Mesothelial cell of epicardium (in vitro differentiated cells): ENCODE measurements at regions not wholly inside any gene's neighbourhood (a gene's known extent, or its start where the extent isn't known, plus 50 kb on each side); places are given as distances from the start of the nearest gene placed in this dataset.

Experiments used
- DNase-seq, 2 experiments: peaks; one replicate each; pipeline ENCODE4 v3.0.0; 2021; ENCODE audit warnings: low spot score in 2 of 2; ENCODE audit not compliant: unreplicated experiment in 2 of 2
- H3K27ac Mint-ChIP-seq: 2 replicates; pipeline ENCODE4 v1.8.0; 2021; ENCODE audit warnings: mixed read lengths
- H3K27me3 Mint-ChIP-seq: 2 replicates; pipeline ENCODE4 v1.8.0; 2021; ENCODE audit warnings: low read depth, mixed read lengths
- H3K36me3 Mint-ChIP-seq: 2 replicates; pipeline ENCODE4 v1.8.0; 2021; ENCODE audit warnings: mixed read lengths
- H3K4me1 Mint-ChIP-seq: 2 replicates; pipeline ENCODE4 v1.8.0; 2021; ENCODE audit warnings: mixed read lengths
- H3K4me3 Mint-ChIP-seq: 2 replicates; pipeline ENCODE4 v1.8.0; 2021; ENCODE audit warnings: mild to moderate bottlenecking, moderate library complexity, mixed read lengths
- H3K9me3 Mint-ChIP-seq: 2 replicates; pipeline ENCODE4 v1.8.0; 2021; ENCODE audit warnings: mixed read lengths
- TF ChIP-seq, protein P1 (sequence below): fragments of 200-600 bp; sonication (generic); IDR thresholded peaks from one replicate; pipeline ENCODE4 v1.5.0; 2021; ENCODE audit warnings: antibody characterized with exemption; ENCODE audit not compliant: unreplicated experiment

DNA sequence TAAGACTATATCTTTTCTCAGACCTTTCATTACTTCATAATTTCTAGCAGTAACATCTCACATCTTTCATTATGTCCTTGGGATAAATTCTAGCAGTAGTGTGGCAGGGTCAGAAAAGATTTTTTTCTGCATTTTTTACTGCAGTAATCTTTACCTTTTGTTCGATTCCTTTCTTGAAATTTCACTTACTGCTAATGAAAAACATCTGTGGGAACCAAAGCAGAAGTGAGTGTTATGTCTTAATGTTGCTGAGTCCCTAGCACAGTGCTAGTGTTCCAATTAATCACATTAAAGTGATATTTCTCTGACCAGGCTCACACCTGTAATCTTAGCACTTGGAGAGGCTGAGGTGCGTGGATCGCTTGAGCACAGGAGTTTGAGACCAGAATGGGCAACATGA is 123.6 kb downstream of the EHF start:
- H3K27ac Mint-ChIP-seq, result no peak overlapping the region
- no peak overlapping the region for H3K4me3 Mint-ChIP-seq
- TF ChIP-seq, protein P1, sequence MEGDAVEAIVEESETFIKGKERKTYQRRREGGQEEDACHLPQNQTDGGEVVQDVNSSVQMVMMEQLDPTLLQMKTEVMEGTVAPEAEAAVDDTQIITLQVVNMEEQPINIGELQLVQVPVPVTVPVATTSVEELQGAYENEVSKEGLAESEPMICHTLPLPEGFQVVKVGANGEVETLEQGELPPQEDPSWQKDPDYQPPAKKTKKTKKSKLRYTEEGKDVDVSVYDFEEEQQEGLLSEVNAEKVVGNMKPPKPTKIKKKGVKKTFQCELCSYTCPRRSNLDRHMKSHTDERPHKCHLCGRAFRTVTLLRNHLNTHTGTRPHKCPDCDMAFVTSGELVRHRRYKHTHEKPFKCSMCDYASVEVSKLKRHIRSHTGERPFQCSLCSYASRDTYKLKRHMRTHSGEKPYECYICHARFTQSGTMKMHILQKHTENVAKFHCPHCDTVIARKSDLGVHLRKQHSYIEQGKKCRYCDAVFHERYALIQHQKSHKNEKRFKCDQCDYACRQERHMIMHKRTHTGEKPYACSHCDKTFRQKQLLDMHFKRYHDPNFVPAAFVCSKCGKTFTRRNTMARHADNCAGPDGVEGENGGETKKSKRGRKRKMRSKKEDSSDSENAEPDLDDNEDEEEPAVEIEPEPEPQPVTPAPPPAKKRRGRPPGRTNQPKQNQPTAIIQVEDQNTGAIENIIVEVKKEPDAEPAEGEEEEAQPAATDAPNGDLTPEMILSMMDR, result no peak
- H3K4me1 Mint-ChIP-seq, result peaks cover 2% of the 10 kb centered on the region
- H3K9me3 Mint-ChIP-seq, result peaks cover 29% of the 10 kb centered on the region
- no peak for DNase-seq
- H3K36me3 Mint-ChIP-seq, result peaks cover 27% of the 10 kb centered on the region
- no peaks in the 10 kb centered on the region for H3K27me3 Mint-ChIP-seq

DNA sequence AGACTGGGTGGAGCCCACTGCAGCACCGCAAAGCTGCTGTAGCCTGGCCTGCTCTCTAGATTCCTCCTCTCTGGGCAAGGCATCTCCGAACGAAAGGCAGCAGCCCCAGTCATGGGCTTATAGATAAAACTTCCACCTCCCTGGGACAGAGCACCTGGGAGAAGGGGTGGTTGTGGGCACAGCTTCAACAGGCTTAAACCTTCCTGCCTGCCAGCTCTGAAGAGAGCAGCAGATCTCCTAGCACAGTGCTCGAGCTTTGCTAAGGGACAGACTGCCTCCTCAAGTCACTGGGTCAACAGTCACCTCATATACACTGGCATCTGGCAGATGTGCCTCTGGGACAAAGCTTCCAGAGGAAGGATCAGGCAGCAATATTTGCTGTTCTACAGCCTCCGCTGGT is 117.3 kb downstream of the EHF start:
- Mint-ChIP-seq H3K36me3 (peaks cover 61% of the 10 kb centered on the region), H3K27me3 (no peaks in the 10 kb centered on the region), H3K27ac (no peak overlapping the region), H3K9me3 (peaks cover 56% of the 10 kb centered on the region), H3K4me1 (no peaks in the 10 kb centered on the region), H3K4me3 (no peak overlapping the region)
- TF ChIP-seq, protein P1, result no peak
- DNase-seq, result no peak

DNA sequence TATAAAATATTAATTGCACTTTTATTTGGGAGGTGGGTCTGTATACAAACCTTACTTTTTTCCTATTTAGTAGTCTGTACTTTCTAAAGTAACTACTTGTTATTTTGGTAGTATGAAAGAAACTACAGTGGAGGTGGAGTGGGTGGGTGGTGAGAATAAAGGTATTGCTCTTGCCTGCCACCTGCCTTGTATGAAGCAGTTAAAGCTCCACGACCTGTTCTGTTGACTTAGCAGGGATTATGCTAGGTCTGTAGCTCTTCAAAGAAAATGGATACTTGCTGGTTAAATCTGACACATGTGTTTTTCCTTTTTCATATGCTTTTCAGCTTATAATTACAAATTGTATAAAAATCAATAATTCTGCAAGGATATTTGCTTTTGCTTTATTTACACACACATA is 111.9 kb downstream of the EHF start:
- H3K27me3 Mint-ChIP-seq, result no peaks in the 10 kb centered on the region
- H3K9me3 Mint-ChIP-seq, result peaks cover 35% of the 10 kb centered on the region
- no peaks in the 10 kb centered on the region for H3K4me1 Mint-ChIP-seq
- no peak for DNase-seq
- H3K4me3 Mint-ChIP-seq, result no peak overlapping the region
- no peak overlapping the region for H3K27ac Mint-ChIP-seq
- peaks cover 83% of the 10 kb centered on the region for H3K36me3 Mint-ChIP-seq
- TF ChIP-seq, protein P1, result no peak

DNA sequence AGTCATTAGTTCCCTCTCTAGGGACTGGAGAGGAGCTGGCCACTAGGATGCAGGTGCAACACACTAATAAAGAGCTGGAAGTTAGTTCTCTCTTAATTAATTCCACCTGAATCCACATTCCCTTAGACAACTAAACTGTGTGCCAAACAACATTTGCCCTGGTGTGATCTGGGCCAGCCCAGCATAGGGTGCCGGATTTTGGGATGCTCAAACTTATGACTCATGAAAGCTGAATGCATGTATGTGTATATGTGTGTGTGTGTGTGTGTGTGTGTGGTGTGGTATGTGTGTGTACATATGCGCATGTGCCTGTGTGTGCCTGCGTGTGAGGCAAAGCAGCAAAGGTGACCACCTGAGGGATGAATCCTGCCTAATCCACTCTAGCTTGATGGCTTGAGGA is 110.7 kb downstream of the EHF start:
- Mint-ChIP-seq H3K27ac (no peak overlapping the region), H3K27me3 (no peaks in the 10 kb centered on the region), H3K4me3 (no peak overlapping the region), H3K36me3 (peaks cover 83% of the 10 kb centered on the region), H3K9me3 (peaks cover 33% of the 10 kb centered on the region), H3K4me1 (no peaks in the 10 kb centered on the region)
- DNase-seq, result no peak
- TF ChIP-seq, protein P1, result no peak

DNA sequence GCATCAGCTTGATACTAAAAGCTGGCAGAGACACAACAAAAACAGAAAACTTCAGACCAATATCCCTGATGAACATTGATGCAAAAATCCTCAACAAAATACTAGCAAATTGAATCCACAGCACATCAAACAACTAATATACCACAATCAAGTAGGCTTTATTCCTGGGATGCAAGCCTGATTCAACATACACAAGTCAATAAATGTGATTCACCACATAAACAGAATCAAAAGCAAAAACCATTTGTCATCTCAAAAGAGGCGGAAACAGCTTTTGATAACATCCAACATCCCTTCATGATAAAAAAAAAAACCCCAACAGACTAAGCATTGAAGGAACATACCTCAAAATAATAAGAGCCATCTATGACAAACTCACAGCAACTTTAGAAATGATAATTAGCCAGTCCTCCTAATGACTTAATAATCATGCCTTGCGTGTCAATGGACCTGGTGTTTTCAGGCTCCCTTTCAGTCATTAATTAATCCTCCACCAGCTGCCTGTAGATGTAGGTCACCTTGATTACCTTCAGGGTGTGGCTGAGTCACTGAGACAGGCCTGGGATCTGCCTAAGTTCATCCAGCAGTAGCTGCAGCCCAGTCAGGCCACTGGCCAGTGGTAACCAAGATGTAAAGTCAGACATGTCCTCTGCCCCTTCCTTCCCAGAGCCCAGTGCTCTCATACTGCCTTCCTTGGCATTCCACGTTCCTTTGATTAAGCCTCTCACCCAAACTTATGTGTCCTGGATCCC is 109.8 kb downstream of the EHF start:
- TF ChIP-seq, protein P1, result no peak
- peaks cover 81% of the 10 kb centered on the region for H3K36me3 Mint-ChIP-seq
- no peak for DNase-seq
- no peak overlapping the region for H3K27ac Mint-ChIP-seq
- no peak overlapping the region for H3K4me3 Mint-ChIP-seq
- no peaks in the 10 kb centered on the region for H3K4me1 Mint-ChIP-seq
- H3K27me3 Mint-ChIP-seq, result no peaks in the 10 kb centered on the region
- peaks cover 28% of the 10 kb centered on the region for H3K9me3 Mint-ChIP-seq
